Kidney (tissue), 13 donors: ENCODE measurements at regions not wholly inside any gene's neighbourhood (a gene's known extent, or its start where the extent isn't known, plus 50 kb on each side); places are given as distances from the start of the nearest gene placed in this dataset.

ENCODE experiments used
- DNase-seq, 5 donors: peaks; one replicate each; pipeline ENCODE4 v3.0.0-alpha.2; 2013 to 2020
- FAIRE-seq: peaks from 2 replicates; lab custom pipeline; 2012; peaks lifted over from hg19 to GRCh38; lab: Jason Lieb, UNC
- H3K27ac ChIP-seq, 2 donors: one replicate each; pipeline ENCODE4 v1.7.0; 2013; ENCODE audit warnings: low read depth in 2 of 2, low read length in 2 of 2, inconsistent platforms in 1 of 2
- H3K27me3 ChIP-seq: one replicate; pipeline ENCODE4 v1.7.1; 2013; ENCODE audit warnings: low read length, inconsistent platforms; ENCODE audit not compliant: control insufficient read depth, insufficient read depth
- H3K36me3 ChIP-seq, 3 donors: one replicate each; pipeline versions ENCODE4 v1.7.0 to v1.7.1; 2013; ENCODE audit warnings: low read length in 3 of 3, control low read depth in 1 of 3, inconsistent platforms in 1 of 3; ENCODE audit not compliant: insufficient read depth in 3 of 3, control insufficient read depth in 2 of 3
- H3K4me1 ChIP-seq, 3 donors: one replicate each; pipeline versions ENCODE4 v1.7.0 to v1.7.1; 2013; ENCODE audit warnings: low read length in 3 of 3, inconsistent platforms in 1 of 3, low read depth in 1 of 3; ENCODE audit not compliant: control insufficient read depth in 2 of 3, insufficient read depth in 2 of 3
- H3K4me3 ChIP-seq, 3 donors: one replicate each; pipeline versions ENCODE4 v1.7.0 to v1.8.1; 2013; ENCODE audit warnings: low read length in 3 of 3, control low read depth in 1 of 3, inconsistent platforms in 1 of 3
- H3K9ac ChIP-seq, 3 donors: one replicate each; pipeline versions ENCODE4 v1.7.0 to v1.7.1; 2013; ENCODE audit warnings: low read length in 3 of 3, control low read depth in 1 of 3, inconsistent platforms in 1 of 3
- H3K9me3 ChIP-seq, 3 donors: one replicate each; pipeline versions ENCODE4 v1.7.0 to v1.7.1; 2013; ENCODE audit warnings: low read length in 3 of 3, control low read depth in 1 of 3, inconsistent platforms in 1 of 3; ENCODE audit not compliant: control insufficient read depth in 2 of 3, insufficient read depth in 1 of 3
- intact Hi-C: fragments of 100-400 bp; cut with DNase I; formaldehyde crosslinking; loops from one replicate; pipeline ENCODE4 v1.11.1; 2022
- TF ChIP-seq, protein P1 (sequence below): IDR thresholded peaks from 3 replicates; pipeline ENCODE4 v1.5.1; 2012; ENCODE audit warnings: mild to moderate bottlenecking, moderate library complexity, borderline replicate concordance; ENCODE audit not compliant: insufficient read depth; ENCODE audit errors: extremely low read depth
- donor health status: control.
- donor health status: control.
- donor health status: control.
- donor health status: control.
- donor health status: control.
- donor health status: DM: yes; HTN: yes; CAD: no.
- donor health status: Normal renal cell carcinoma (clear cell type).

DNA sequence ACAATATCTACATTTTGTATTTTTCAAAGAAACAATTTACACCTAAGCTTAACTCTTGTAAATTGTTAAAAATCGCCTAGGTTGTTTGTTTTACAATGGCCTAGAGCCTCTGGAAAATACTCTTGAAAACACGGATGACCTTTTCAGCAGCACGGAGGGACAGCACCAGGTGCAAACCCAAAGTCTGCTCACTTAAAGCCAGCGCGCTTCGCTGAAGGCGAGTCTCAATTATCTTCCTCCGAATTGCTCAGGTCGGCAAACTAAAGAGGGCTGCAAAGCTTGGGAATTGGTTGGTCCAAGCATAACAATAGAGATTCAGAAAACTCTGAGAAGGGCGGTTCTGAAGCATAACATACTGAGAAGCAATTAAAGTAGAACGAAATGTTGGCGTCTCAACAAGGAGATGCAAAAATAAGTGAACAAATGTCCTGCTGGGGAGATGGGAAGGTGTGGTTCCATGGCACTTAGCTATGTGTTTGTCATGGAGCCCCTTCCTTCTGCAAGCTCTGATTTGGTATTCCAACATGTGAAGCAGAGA, 139.9 kb upstream of the PITRM1 start:
- Histone ChIP-seq H3K9me3 (no peaks in the 10 kb centered on the region), H3K36me3 (no peaks in the 10 kb centered on the region), H3K4me3 (no peak overlapping the region), H3K27ac (no peak overlapping the region), H3K4me1 (no peaks in the 10 kb centered on the region), H3K9ac (no peak overlapping the region), H3K27me3 (no peaks in the 10 kb centered on the region)
- FAIRE-seq (no peak), DNase-seq (no peak)
- TF ChIP-seq, protein P1, sequence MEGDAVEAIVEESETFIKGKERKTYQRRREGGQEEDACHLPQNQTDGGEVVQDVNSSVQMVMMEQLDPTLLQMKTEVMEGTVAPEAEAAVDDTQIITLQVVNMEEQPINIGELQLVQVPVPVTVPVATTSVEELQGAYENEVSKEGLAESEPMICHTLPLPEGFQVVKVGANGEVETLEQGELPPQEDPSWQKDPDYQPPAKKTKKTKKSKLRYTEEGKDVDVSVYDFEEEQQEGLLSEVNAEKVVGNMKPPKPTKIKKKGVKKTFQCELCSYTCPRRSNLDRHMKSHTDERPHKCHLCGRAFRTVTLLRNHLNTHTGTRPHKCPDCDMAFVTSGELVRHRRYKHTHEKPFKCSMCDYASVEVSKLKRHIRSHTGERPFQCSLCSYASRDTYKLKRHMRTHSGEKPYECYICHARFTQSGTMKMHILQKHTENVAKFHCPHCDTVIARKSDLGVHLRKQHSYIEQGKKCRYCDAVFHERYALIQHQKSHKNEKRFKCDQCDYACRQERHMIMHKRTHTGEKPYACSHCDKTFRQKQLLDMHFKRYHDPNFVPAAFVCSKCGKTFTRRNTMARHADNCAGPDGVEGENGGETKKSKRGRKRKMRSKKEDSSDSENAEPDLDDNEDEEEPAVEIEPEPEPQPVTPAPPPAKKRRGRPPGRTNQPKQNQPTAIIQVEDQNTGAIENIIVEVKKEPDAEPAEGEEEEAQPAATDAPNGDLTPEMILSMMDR: no peak
- intact Hi-C loops: no loop called here

DNA sequence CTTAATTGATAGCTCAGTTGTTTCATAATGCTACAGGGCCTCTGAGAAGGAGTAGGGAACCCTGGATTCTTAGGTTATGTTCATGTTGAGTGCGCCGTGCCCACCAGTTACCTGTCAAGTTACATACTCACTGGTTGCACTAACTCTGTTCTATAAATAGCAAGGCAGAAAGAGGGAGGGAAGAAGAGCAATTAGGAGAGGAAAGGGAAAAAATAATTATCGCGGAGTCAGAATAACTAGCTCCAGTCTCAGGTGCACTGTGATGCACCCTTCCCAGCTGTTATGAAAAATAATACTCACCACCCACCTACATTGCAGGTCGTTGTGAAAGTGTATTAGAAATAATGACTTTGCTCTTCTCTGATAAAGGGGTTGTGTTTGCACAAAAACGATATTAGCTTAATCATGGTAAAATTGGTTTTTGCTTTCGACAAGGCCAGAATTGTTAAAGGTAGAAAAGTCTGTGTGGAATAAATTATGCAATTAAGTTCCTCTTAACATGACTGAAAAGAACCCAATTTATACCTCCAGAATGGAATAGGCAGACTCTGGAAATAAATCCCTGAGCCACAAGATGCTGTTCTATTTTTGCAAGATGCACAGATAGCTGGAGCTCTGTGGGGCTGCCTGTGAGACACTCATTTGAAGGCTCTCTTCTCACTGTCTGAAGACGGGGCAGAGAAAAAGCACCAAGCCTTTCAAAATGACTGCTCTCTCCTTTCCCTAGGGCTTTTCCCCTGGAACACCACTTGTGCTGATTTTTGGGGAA, 137.6 kb upstream of the PITRM1 start:
- no peaks in the 10 kb centered on the region for H3K27me3 ChIP-seq
- H3K4me1 ChIP-seq: no peaks in the 10 kb centered on the region
- H3K27ac ChIP-seq: no peak overlapping the region
- no peak overlapping the region for H3K9ac ChIP-seq
- no peaks in the 10 kb centered on the region for H3K9me3 ChIP-seq
- FAIRE-seq: no peak
- DNase-seq: no peak
- TF ChIP-seq, protein P1: no peak
- intact Hi-C loops: no loop called here
- H3K4me3 ChIP-seq: no peak overlapping the region
- H3K36me3 ChIP-seq: no peaks in the 10 kb centered on the region

DNA sequence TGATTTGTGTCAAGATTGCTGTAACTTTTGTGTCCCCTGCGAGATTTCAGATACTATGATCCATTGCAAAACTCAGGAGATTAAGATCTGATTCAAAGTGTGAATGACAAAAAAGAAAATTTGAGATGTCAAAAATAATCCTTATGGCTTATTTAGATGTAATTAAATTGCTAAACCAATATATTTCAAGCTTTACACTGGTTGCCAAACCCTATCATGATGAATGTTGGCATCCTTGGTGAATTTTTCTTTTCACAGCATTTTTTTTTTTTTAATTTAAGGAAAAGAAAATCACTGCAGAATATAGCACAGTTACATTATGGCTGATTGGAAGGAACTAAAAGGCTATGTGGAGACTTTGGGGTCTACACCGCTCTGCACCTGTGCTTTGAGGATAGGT, 133.5 kb upstream of the PITRM1 start:
- Histone ChIP-seq H3K4me1 (no peaks in the 10 kb centered on the region), H3K27ac (no peak overlapping the region), H3K36me3 (no peaks in the 10 kb centered on the region), H3K27me3 (no peaks in the 10 kb centered on the region), H3K9ac (no peak overlapping the region), H3K9me3 (no peaks in the 10 kb centered on the region), H3K4me3 (no peak overlapping the region)
- FAIRE-seq: no peak
- TF ChIP-seq, protein P1: no peak
- intact Hi-C loops: no loop called here
- DNase-seq: no peak
